Fibroblast of lung (primary cell): ENCODE measurements at regions not wholly inside any gene's neighbourhood (a gene's known extent, or its start where the extent isn't known, plus 50 kb on each side); places are given as distances from the start of the nearest gene placed in this dataset.

Experiments
- DNase-seq, 2 donors: peaks; one replicate each; pipeline versions ENCODE4 v3.0.0 to v3.0.0-alpha.2; 2010; ENCODE audit warnings: low read depth in 2 of 2
- H2AFZ ChIP-seq: 2 replicates; pipeline ENCODE4 v1.5.1; 2012; ENCODE audit warnings: low read length, control low read depth, inconsistent platforms
- H3K27ac ChIP-seq: 2 replicates; pipeline ENCODE4 v1.5.1; 2011; ENCODE audit warnings: low read length, control low read depth; ENCODE audit not compliant: insufficient read depth
- H3K27me3 ChIP-seq: 2 replicates; pipeline ENCODE4 v1.5.1; 2011; ENCODE audit warnings: mild to moderate bottlenecking, low read length; ENCODE audit not compliant: control insufficient read depth, insufficient read depth
- H3K36me3 ChIP-seq: 2 replicates; pipeline ENCODE4 v1.5.1; 2011; ENCODE audit warnings: low read length; ENCODE audit not compliant: control insufficient read depth, insufficient read depth
- H3K4me1 ChIP-seq: 2 replicates; pipeline ENCODE4 v1.5.1; 2011; ENCODE audit warnings: low read length; ENCODE audit not compliant: control insufficient read depth, insufficient read depth; ENCODE audit errors: extremely low read depth
- H3K4me2 ChIP-seq: 2 replicates; pipeline ENCODE4 v1.5.1; 2011; ENCODE audit warnings: low read length, control low read depth; ENCODE audit not compliant: insufficient read depth; ENCODE audit errors: extremely low read depth
- H3K4me3 ChIP-seq, 4 experiments: fragments of 200-600 bp in 1 of 4; sonication (generic) in 1 of 4; replicated peaks in 1 of 4; 2 replicates each; pipeline ENCODE4 v1.5.1; 2011 to 2016; ENCODE audit warnings: low read length in 4 of 4, low read depth in 3 of 4, mild to moderate bottlenecking in 3 of 4, control low read depth in 2 of 4, inconsistent platforms in 1 of 4, mixed read lengths in 1 of 4; ENCODE audit not compliant: insufficient read depth in 1 of 4; ENCODE audit errors: control extremely low read depth in 1 of 4
- H3K79me2 ChIP-seq: 2 replicates; pipeline ENCODE4 v1.5.1; 2012; ENCODE audit warnings: mild to moderate bottlenecking, low read length, inconsistent platforms; ENCODE audit not compliant: control insufficient read depth, insufficient read depth
- H3K9ac ChIP-seq: 2 replicates; pipeline ENCODE4 v1.5.1; 2011; ENCODE audit warnings: mild to moderate bottlenecking, low read length, control low read depth; ENCODE audit not compliant: insufficient read depth
- H3K9me3 ChIP-seq: 2 replicates; pipeline ENCODE4 v1.5.1; 2012; ENCODE audit warnings: low read depth, low read length; ENCODE audit not compliant: control insufficient read depth, insufficient read depth
- H4K20me1 ChIP-seq: 2 replicates; pipeline ENCODE4 v1.5.1; 2011; ENCODE audit warnings: low read length; ENCODE audit not compliant: control insufficient read depth, insufficient read depth; ENCODE audit errors: extremely low read depth
- EZH2 ChIP-seq: IDR thresholded peaks from 2 replicates; pipeline ENCODE4 v1.5.1; 2012; ENCODE audit warnings: low read length, control low read depth, mild to moderate bottlenecking; ENCODE audit errors: missing control alignments
- TF ChIP-seq, protein P1 (sequence below), 2 donors: IDR thresholded peaks in 1 of 2; conservative IDR thresholded peaks in 1 of 2; 1 replicate in 1 of 2; 2 replicates in 1 of 2; pipeline ENCODE4 v1.5.1; 2011 to 2012; ENCODE audit warnings: low read length in 2 of 2, control low read depth in 1 of 2, inconsistent platforms in 1 of 2, low read depth in 1 of 2, mild to moderate bottlenecking in 1 of 2

DNA sequence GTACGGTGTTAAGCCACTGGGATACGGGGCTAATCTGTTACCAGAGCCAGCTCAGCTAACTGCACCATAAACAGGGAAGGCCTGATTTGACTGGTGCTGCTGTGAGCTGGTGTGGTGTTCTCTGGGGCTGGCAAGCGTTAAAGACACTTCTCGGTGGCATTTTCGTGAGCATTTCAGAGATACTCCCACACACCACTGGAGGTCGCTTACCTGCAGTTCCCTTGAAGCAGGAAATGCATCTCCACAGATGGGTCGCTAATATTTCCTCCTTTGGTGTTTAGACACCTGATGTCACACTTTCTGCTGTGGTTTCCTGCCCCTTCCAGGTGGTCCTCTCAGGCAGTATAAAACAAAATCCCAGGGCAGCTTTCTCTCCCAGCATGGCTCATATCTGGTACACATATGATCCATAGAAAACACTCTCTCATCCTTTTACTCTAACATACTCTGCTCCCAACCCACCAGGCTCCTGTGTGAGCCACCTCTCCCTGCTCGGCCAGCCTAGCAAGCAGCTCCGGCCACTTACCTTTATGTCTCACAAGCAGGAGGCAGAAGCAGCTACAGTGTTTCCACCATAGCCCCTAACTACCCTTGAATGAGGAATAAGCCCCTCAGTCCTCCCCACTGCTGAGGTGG lies 129.9 kb upstream of the GRIN2B start:
- TF ChIP-seq, protein P1, sequence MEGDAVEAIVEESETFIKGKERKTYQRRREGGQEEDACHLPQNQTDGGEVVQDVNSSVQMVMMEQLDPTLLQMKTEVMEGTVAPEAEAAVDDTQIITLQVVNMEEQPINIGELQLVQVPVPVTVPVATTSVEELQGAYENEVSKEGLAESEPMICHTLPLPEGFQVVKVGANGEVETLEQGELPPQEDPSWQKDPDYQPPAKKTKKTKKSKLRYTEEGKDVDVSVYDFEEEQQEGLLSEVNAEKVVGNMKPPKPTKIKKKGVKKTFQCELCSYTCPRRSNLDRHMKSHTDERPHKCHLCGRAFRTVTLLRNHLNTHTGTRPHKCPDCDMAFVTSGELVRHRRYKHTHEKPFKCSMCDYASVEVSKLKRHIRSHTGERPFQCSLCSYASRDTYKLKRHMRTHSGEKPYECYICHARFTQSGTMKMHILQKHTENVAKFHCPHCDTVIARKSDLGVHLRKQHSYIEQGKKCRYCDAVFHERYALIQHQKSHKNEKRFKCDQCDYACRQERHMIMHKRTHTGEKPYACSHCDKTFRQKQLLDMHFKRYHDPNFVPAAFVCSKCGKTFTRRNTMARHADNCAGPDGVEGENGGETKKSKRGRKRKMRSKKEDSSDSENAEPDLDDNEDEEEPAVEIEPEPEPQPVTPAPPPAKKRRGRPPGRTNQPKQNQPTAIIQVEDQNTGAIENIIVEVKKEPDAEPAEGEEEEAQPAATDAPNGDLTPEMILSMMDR (conservative IDR thresholded peaks at IDR 0.05 in 1 of 2, IDR thresholded peaks at IDR 0.05 in 1 of 2; ENCODE audit: low read depth in 1 of 2, low read length in 2 of 2): no peak
- TF ChIP-seq EZH2: no peak
- Histone ChIP-seq H3K27me3 (no peaks in the 10 kb centered on the region), H3K27ac (no peak overlapping the region), H3K79me2 (no peaks in the 10 kb centered on the region), H3K36me3 (no peaks in the 10 kb centered on the region), H3K9ac (no peak overlapping the region), H2AFZ (no peak overlapping the region), H3K4me3 (no peak overlapping the region), H3K9me3 (no peaks in the 10 kb centered on the region), H3K4me2 (no peak overlapping the region), H4K20me1 (no peaks in the 10 kb centered on the region), H3K4me1 (no peaks in the 10 kb centered on the region)
- no peak for DNase-seq

GRCh38 chr12:14113031-14113430 lies 131.6 kb upstream of the GRIN2B start:
- H3K4me1 ChIP-seq: no peaks in the 10 kb centered on the region
- H3K27me3 ChIP-seq: no peaks in the 10 kb centered on the region
- TF ChIP-seq EZH2: no peak
- TF ChIP-seq, protein P1 (conservative IDR thresholded peaks at IDR 0.05 in 1 of 2, IDR thresholded peaks at IDR 0.05 in 1 of 2; ENCODE audit: low read depth in 1 of 2, low read length in 2 of 2): no peak
- no peaks in the 10 kb centered on the region for H3K9me3 ChIP-seq
- no peaks in the 10 kb centered on the region for H3K36me3 ChIP-seq
- no peak for DNase-seq
- no peak overlapping the region for H2AFZ ChIP-seq
- no peaks in the 10 kb centered on the region for H3K79me2 ChIP-seq
- no peak overlapping the region for H3K4me3 ChIP-seq
- no peak overlapping the region for H3K9ac ChIP-seq
- no peak overlapping the region for H3K4me2 ChIP-seq
- H4K20me1 ChIP-seq: no peaks in the 10 kb centered on the region
- H3K27ac ChIP-seq: no peak overlapping the region

GRCh38 chr12:14126692-14127091 lies 145.3 kb upstream of the GRIN2B start:
- TF ChIP-seq, protein P1 (conservative IDR thresholded peaks at IDR 0.05 in 1 of 2, IDR thresholded peaks at IDR 0.05 in 1 of 2; ENCODE audit: low read depth in 1 of 2, low read length in 2 of 2): no peak
- no peak for TF ChIP-seq EZH2
- no peak overlapping the region for H3K9ac ChIP-seq
- H3K27me3 ChIP-seq: no peaks in the 10 kb centered on the region
- no peaks in the 10 kb centered on the region for H3K9me3 ChIP-seq
- no peak overlapping the region for H3K4me2 ChIP-seq
- no peak overlapping the region for H3K4me3 ChIP-seq
- no peaks in the 10 kb centered on the region for H3K4me1 ChIP-seq
- no peaks in the 10 kb centered on the region for H4K20me1 ChIP-seq
- H2AFZ ChIP-seq: no peak overlapping the region
- DNase-seq: no peak
- no peaks in the 10 kb centered on the region for H3K36me3 ChIP-seq
- no peak overlapping the region for H3K27ac ChIP-seq
- no peaks in the 10 kb centered on the region for H3K79me2 ChIP-seq
